Transverse colon (tissue), 4 donors: ENCODE measurements at regions not wholly inside any gene's neighbourhood (a gene's known extent, or its start where the extent isn't known, plus 50 kb on each side); places are given as distances from the start of the nearest gene placed in this dataset.

Experiments
- DNase-seq: peaks from one replicate; pipeline ENCODE4 v3.0.0-alpha.2; 2019
- H3K27ac ChIP-seq, 4 donors: fragments of 200-600 bp; sonication (generic); 2 replicates each; pipeline ENCODE4 v1.5.1; 2016 to 2018; ENCODE audit warnings: inconsistent platforms in 4 of 4
- H3K27me3 ChIP-seq: fragments of 200-600 bp; sonication (generic); 2 replicates; pipeline ENCODE4 v1.5.1; 2017; ENCODE audit warnings: inconsistent platforms
- H3K36me3 ChIP-seq, 4 donors: fragments of 200-600 bp; sonication (generic); 2 replicates each; pipeline ENCODE4 v1.5.1; 2017 to 2019; ENCODE audit warnings: inconsistent platforms in 4 of 4
- H3K4me1 ChIP-seq, 4 donors: fragments of 200-600 bp; sonication (generic); 2 replicates each; pipeline ENCODE4 v1.5.1; 2017 to 2020; ENCODE audit warnings: inconsistent platforms in 4 of 4
- H3K4me3 ChIP-seq, 4 donors: fragments of 200-600 bp; sonication (generic); 1 replicate in 1 of 4; 2 replicates in 3 of 4; pipeline versions ENCODE4 v1.5.1 to v1.6.1; 2017 to 2019; ENCODE audit warnings: inconsistent platforms in 4 of 4
- H3K9me3 ChIP-seq, 2 donors: fragments of 200-600 bp; sonication (generic); 2 replicates each; pipeline ENCODE4 v1.5.1; 2017 to 2019; ENCODE audit warnings: inconsistent platforms in 2 of 2
- CTCF ChIP-seq, 5 experiments: fragments of 200-600 bp in 3 of 5; fragments of 450-650 bp in 2 of 5; sonication (generic) in 3 of 5; IDR thresholded peaks; 1 replicate in 2 of 5; 2 replicates in 3 of 5; pipeline ENCODE4 v1.5.1; 2016 to 2017; ENCODE audit warnings: antibody characterized with exemption in 5 of 5, inconsistent platforms in 3 of 5, mild to moderate bottlenecking in 2 of 5, moderate library complexity in 1 of 5
- EP300 ChIP-seq: sonication (generic); formaldehyde crosslinking; IDR thresholded peaks from one replicate; pipeline ENCODE4 v1.6.1; 2017; ENCODE audit warnings: antibody characterized with exemption, low read depth
- POLR2A ChIP-seq: fragments of 450-650 bp; IDR thresholded peaks from one replicate; pipeline ENCODE4 v1.6.1; 2016; ENCODE audit warnings: antibody characterized with exemption, mild to moderate bottlenecking, moderate library complexity
- POLR2AphosphoS5 ChIP-seq, 3 donors: sonication (generic); formaldehyde crosslinking; IDR thresholded peaks; one replicate each; pipeline ENCODE4 v1.6.1; 2016; ENCODE audit warnings: antibody characterized with exemption in 3 of 3
- WGBS, 2 donors: methylation state at CpG; one replicate each; pipeline ENCODE4 v1.1.5; 2018; ENCODE audit warnings: low coverage in 1 of 2; 5-methylcytosine and 5-hydroxymethylcytosine counted together
- in situ Hi-C, 4 donors: fragments of 200-750 bp; cut with MboI; loops; one replicate each; pipeline versions ENCODE4 v1.15.0 to v1.15.1; 2017; ENCODE audit warnings: low sequenced_read_pairs in 3 of 4, low pct_ligation_motif_present in 1 of 4, low pct_unique_long_range_greater_than_20kb in 1 of 4
- intact Hi-C: fragments of 100-400 bp; cut with DNase I; formaldehyde crosslinking; loops from one replicate; pipeline ENCODE4 v1.15.1; 2023; ENCODE audit warnings: low total_unique reads

- WGBS, 2 donors = 5 to 11% methylated on average over 1 of the region's 1 CpG
- no peak for DNase-seq
- Histone ChIP-seq H3K27ac (peak overlapping the region; percentile 23 to 53 (median 49)), H3K4me3 (no peak overlapping the region), H3K9me3 (no peaks in the 10 kb centered on the region), H3K27me3 (no peaks in the 10 kb centered on the region), H3K36me3 (no peaks in the 10 kb centered on the region), H3K4me1 (peaks cover 0 to 23% (median 5%) of the 10 kb centered on the region in 4 donors)
- intact Hi-C loops (no loop called here), in situ Hi-C loops (no loop called here)
- TF ChIP-seq EP300 (no peak), CTCF (IDR thresholded peaks at IDR 0.05) (no peak), POLR2AphosphoS5 (IDR thresholded peaks at IDR 0.05) (no peak), POLR2A (no peak)
Measured at GRCh38 chr2:41828052-41828643, 219.7 kb upstream of the PKDCC start.

GRCh38 chr2:41829052-41829451, 218.8 kb upstream of the PKDCC start:
- H3K27me3 ChIP-seq = no peaks in the 10 kb centered on the region
- H3K4me3 ChIP-seq = no peak overlapping the region
- H3K36me3 ChIP-seq = no peaks in the 10 kb centered on the region
- intact Hi-C loops (no loop called here), in situ Hi-C loops (no loop called here)
- WGBS, 2 donors = 60% methylated on average over 1 of the region's 1 CpG; no CpG with 5 or more reads in 1 of the 2 donors
- TF ChIP-seq POLR2AphosphoS5 (IDR thresholded peaks at IDR 0.05) = no peak
- no peak for TF ChIP-seq CTCF (IDR thresholded peaks at IDR 0.05)
- TF ChIP-seq EP300 = no peak
- no peak for TF ChIP-seq POLR2A
- DNase-seq = no peak
- H3K27ac ChIP-seq = peak overlapping the region in 1 of 4 donors; percentile 53
- no peaks in the 10 kb centered on the region for H3K9me3 ChIP-seq
- H3K4me1 ChIP-seq = peaks cover 0 to 23% (median 5%) of the 10 kb centered on the region in 4 donors

- Histone ChIP-seq H3K27ac (no peak overlapping the region), H3K4me3 (no peak overlapping the region), H3K27me3 (no peaks in the 10 kb centered on the region), H3K9me3 (no peaks in the 10 kb centered on the region), H3K36me3 (no peaks in the 10 kb centered on the region), H3K4me1 (peaks cover 0 to 23% (median 5%) of the 10 kb centered on the region in 4 donors)
- 54 to 75% methylated on average over 1 of the region's 1 CpG for WGBS, 2 donors
- no peak for DNase-seq
- in situ Hi-C loops (no loop called here), intact Hi-C loops (no loop called here)
- TF ChIP-seq POLR2AphosphoS5 (IDR thresholded peaks at IDR 0.05) (no peak), POLR2A (no peak), CTCF (IDR thresholded peaks at IDR 0.05) (no peak), EP300 (no peak)
Measured at GRCh38 chr2:41830600-41830999, 217.2 kb upstream of the PKDCC start.

- no peaks in the 10 kb centered on the region for H3K36me3 ChIP-seq
- in situ Hi-C loops (no loop called here), intact Hi-C loops (no loop called here)
- no peaks in the 10 kb centered on the region for H3K9me3 ChIP-seq
- DNase-seq = no peak
- H3K27me3 ChIP-seq = no peaks in the 10 kb centered on the region
- no peak overlapping the region for H3K4me3 ChIP-seq
- no peak for TF ChIP-seq POLR2AphosphoS5 (IDR thresholded peaks at IDR 0.05)
- 75% methylated on average over 2 to 5 of the region's 5 CpGs for WGBS, 2 donors
- no peak overlapping the region for H3K27ac ChIP-seq
- peaks cover 0 to 18% (median 4%) of the 10 kb centered on the region in 4 donors for H3K4me1 ChIP-seq
Measured at GRCh38 chr2:41832218-41832617, 215.6 kb upstream of the PKDCC start.

GRCh38 chr2:41835401-41835800, 212.4 kb upstream of the PKDCC start:
- no peak for DNase-seq

More at GRCh38 chr2:41835401-41835800, 212.4 kb upstream of the PKDCC start:
- in situ Hi-C loops (no loop called here), intact Hi-C loops (no loop called here)
- Histone ChIP-seq H3K36me3 (no peaks in the 10 kb centered on the region), H3K27ac (no peak overlapping the region), H3K4me1 (peaks cover 0 to 3% (median 2%) of the 10 kb centered on the region in 4 donors), H3K4me3 (no peak overlapping the region), H3K27me3 (no peaks in the 10 kb centered on the region), H3K9me3 (no peaks in the 10 kb centered on the region)
- WGBS, 2 donors = 76 to 90% methylated on average over 1 of the region's 1 CpG
- no peak for TF ChIP-seq CTCF (IDR thresholded peaks at IDR 0.05)
- no peak for TF ChIP-seq EP300
- no peak for TF ChIP-seq POLR2A
- no peak for TF ChIP-seq POLR2AphosphoS5 (IDR thresholded peaks at IDR 0.05)
